SK-N-SH (cell line): ENCODE measurements at regions not wholly inside any gene's neighbourhood (a gene's known extent, or its start where the extent isn't known, plus 50 kb on each side); places are given as distances from the start of the nearest gene placed in this dataset.

Experiments used
- CTCF ChIA-PET: fragments of 300-600, 350-600 bp; formaldehyde crosslinking; extraction: SDS; loops from one replicate; lab custom pipeline; 2021; lab: Yijun Ruan, JAX
- POLR2A ChIA-PET: fragments of 350-600 bp; sonication (Branson Sonifier 250); formaldehyde crosslinking; extraction: SDS; loops from one replicate; lab custom pipeline; 2020; ENCODE audit warnings: antibody characterized with exemption, inconsistent platforms; lab: Yijun Ruan, JAX
- DNase-seq: peaks from one replicate; pipeline ENCODE4 v3.0.0; 2012
- H2AFZ ChIP-seq: fragments of 200-600 bp; sonication (generic); 2 replicates; pipeline ENCODE4 v1.8.1; 2016; ENCODE audit warnings: antibody characterized with exemption, mild to moderate bottlenecking, low read depth
- H3F3A ChIP-seq: fragments of 200-600 bp; sonication (generic); replicated peaks from 2 replicates; pipeline ENCODE3; 2016; ENCODE audit warnings: antibody characterized with exemption, mild to moderate bottlenecking; ENCODE audit not compliant: insufficient read depth
- H3K27ac ChIP-seq, 2 experiments: fragments of 200-500 bp in 1 of 2; fragments of 200-600 bp in 1 of 2; sonication (Bioruptor generic) in 1 of 2; sonication (generic), shearing (Covaris generic) in 1 of 2; 2 replicates each; pipeline versions ENCODE4 v1.5.1 to v1.6.1; 2014 to 2016; ENCODE audit warnings: low read depth in 2 of 2, inconsistent platforms in 1 of 2, low read length in 1 of 2, mild to moderate bottlenecking in 1 of 2, mixed read lengths in 1 of 2
- H3K27me3 ChIP-seq: fragments of 200-600 bp; sonication (generic), shearing (Covaris generic); 2 replicates; pipeline ENCODE4 v1.6.1; 2016; ENCODE audit warnings: mixed run types; ENCODE audit not compliant: insufficient read depth
- H3K36me3 ChIP-seq, 2 experiments: fragments of 200-500 bp in 1 of 2; fragments of 200-600 bp in 1 of 2; sonication (Bioruptor generic) in 1 of 2; sonication (generic) in 1 of 2; replicated peaks in 1 of 2; 2 replicates each; pipeline versions ENCODE3 to v1.5.1; 2014 to 2016; ENCODE audit warnings: low read length in 1 of 2, mild to moderate bottlenecking in 1 of 2; ENCODE audit not compliant: insufficient read depth in 2 of 2, control insufficient read depth in 1 of 2
- H3K4me1 ChIP-seq, 2 experiments: fragments of 200-500 bp in 1 of 2; fragments of 200-600 bp in 1 of 2; sonication (Bioruptor generic) in 1 of 2; sonication (generic), shearing (Covaris generic) in 1 of 2; 2 replicates each; pipeline versions ENCODE4 v1.5.1 to v1.6.1; 2014 to 2016; ENCODE audit warnings: low read depth in 1 of 2, low read length in 1 of 2, mixed run types in 1 of 2; ENCODE audit not compliant: insufficient read depth in 2 of 2, control insufficient read depth in 1 of 2
- H3K4me2 ChIP-seq: fragments of 200-600 bp; sonication (generic), shearing (Covaris generic); 2 replicates; pipeline ENCODE4 v1.6.1; 2017; ENCODE audit warnings: mixed run types
- H3K4me3 ChIP-seq, 2 experiments: fragments of 200-500 bp in 1 of 2; fragments of 200-600 bp in 1 of 2; sonication (Bioruptor generic) in 1 of 2; sonication (generic), shearing (Covaris generic) in 1 of 2; 2 replicates each; pipeline versions ENCODE4 v1.5.1 to v1.8.1; 2014 to 2016; ENCODE audit warnings: low read depth in 2 of 2, inconsistent platforms in 1 of 2, low read length in 1 of 2, mild to moderate bottlenecking in 1 of 2, mixed read lengths in 1 of 2, moderate library complexity in 1 of 2
- H3K79me2 ChIP-seq: fragments of 200-600 bp; sonication (generic); 2 replicates; pipeline ENCODE4 v1.8.1; 2017; ENCODE audit warnings: mild to moderate bottlenecking; ENCODE audit not compliant: insufficient read depth
- H3K9ac ChIP-seq: fragments of 200-600 bp; sonication (generic); 2 replicates; pipeline ENCODE4 v1.6.1; 2017; ENCODE audit warnings: mixed run types
- H3K9me2 ChIP-seq: fragments of 200-600 bp; sonication (generic); 2 replicates; pipeline ENCODE4 v1.6.1; 2017; ENCODE audit warnings: mixed run types
- H3K9me3 ChIP-seq: fragments of 200-600 bp; sonication (generic); 2 replicates; pipeline ENCODE4 v1.6.1; 2017; ENCODE audit warnings: mixed run types, mild to moderate bottlenecking, moderate library complexity
- H4K20me1 ChIP-seq: fragments of 200-600 bp; sonication (generic); 2 replicates; pipeline ENCODE4 v1.6.1; 2017; ENCODE audit warnings: mild to moderate bottlenecking, mixed run types; ENCODE audit not compliant: insufficient read depth
- CHD2 ChIP-seq: fragments of 150-350 bp; IDR thresholded peaks from 2 replicates; pipeline ENCODE4 v1.6.1; 2018; ENCODE audit warnings: low read length; ENCODE audit not compliant: partially characterized antibody
- ELF1 ChIP-seq: IDR thresholded peaks from 2 replicates; pipeline ENCODE4 v1.4.0; 2012
- EZH2phosphoT487 ChIP-seq: fragments of 200-600 bp; sonication (generic); IDR thresholded peaks from 2 replicates; pipeline ENCODE4 v1.6.1; 2017; ENCODE audit warnings: low read depth, mixed run types, mild to moderate bottlenecking, antibody characterized with exemption, moderate library complexity, borderline replicate concordance
- FOSL2 ChIP-seq: IDR thresholded peaks from 2 replicates; pipeline ENCODE4 v1.4.0; 2012; ENCODE audit warnings: low read depth, mild to moderate bottlenecking, moderate library complexity, borderline replicate concordance
- FOXM1 ChIP-seq: IDR thresholded peaks from 2 replicates; pipeline ENCODE4 v1.4.0; 2012; ENCODE audit warnings: low read depth, mild to moderate bottlenecking
- GATA2 ChIP-seq: sonication (generic); formaldehyde crosslinking; IDR thresholded peaks from 2 replicates; pipeline ENCODE4 v1.5.0; 2020; ENCODE audit warnings: mild to moderate bottlenecking, missing genetic modification reagents
- JUND ChIP-seq: IDR thresholded peaks from 2 replicates; pipeline ENCODE4 v1.4.0; 2012
- MEF2A ChIP-seq: IDR thresholded peaks from 2 replicates; pipeline ENCODE4 v1.4.0; 2012; ENCODE audit warnings: low read depth, borderline replicate concordance
- MXI1 ChIP-seq: IDR thresholded peaks from 2 replicates; pipeline ENCODE4 v1.6.1; 2012; ENCODE audit warnings: mild to moderate bottlenecking, low read depth, low read length, improper control_type of control experiment
- NFIC ChIP-seq: IDR thresholded peaks from 2 replicates; pipeline ENCODE4 v1.4.0; 2012; ENCODE audit warnings: borderline replicate concordance
- POLR2AphosphoS5 ChIP-seq: IDR thresholded peaks from 2 replicates; pipeline ENCODE4 v1.6.1; 2012; ENCODE audit warnings: low read depth, low read length
- RAD21 ChIP-seq: IDR thresholded peaks from 2 replicates; pipeline ENCODE4 v1.6.1; 2012; ENCODE audit warnings: mild to moderate bottlenecking, low read length
- RCOR1 ChIP-seq: fragments of 150-350 bp; IDR thresholded peaks from 2 replicates; pipeline ENCODE4 v1.6.1; 2017; ENCODE audit warnings: antibody characterized with exemption, low read length
- RXRA ChIP-seq: IDR thresholded peaks from 2 replicates; pipeline ENCODE4 v1.4.0; 2012; ENCODE audit warnings: low read depth, mild to moderate bottlenecking, borderline replicate concordance
- SMC3 ChIP-seq: IDR thresholded peaks from 2 replicates; pipeline ENCODE4 v1.6.1; 2012; ENCODE audit warnings: low read depth, low read length, improper control_type of control experiment
- TAF1 ChIP-seq: IDR thresholded peaks from 2 replicates; pipeline ENCODE4 v1.6.1; 2012; ENCODE audit warnings: low read depth, mild to moderate bottlenecking, low read length, moderate library complexity, borderline replicate concordance
- TCF12 ChIP-seq: IDR thresholded peaks from 2 replicates; pipeline ENCODE4 v1.4.0; 2012
- TEAD4 ChIP-seq: IDR thresholded peaks from 2 replicates; pipeline ENCODE4 v1.4.0; 2012; ENCODE audit warnings: mild to moderate bottlenecking, borderline replicate concordance; ENCODE audit not compliant: insufficient read depth
- WGBS: methylation state at CpG from one replicate; pipeline ENCODE4 v1.1.6; 2017; ENCODE audit warnings: low lambda C conversion rate; 5-methylcytosine and 5-hydroxymethylcytosine counted together
- TF ChIP-seq, protein P1 (sequence below): IDR thresholded peaks from 2 replicates; pipeline ENCODE4 v1.4.0; 2012; ENCODE audit warnings: low read depth
- TF ChIP-seq, protein P2 (sequence below): IDR thresholded peaks from 2 replicates; pipeline ENCODE4 v1.6.1; 2012; ENCODE audit warnings: mild to moderate bottlenecking, low read depth, low read length, moderate library complexity
- TF ChIP-seq, protein P3 (sequence below): IDR thresholded peaks from 2 replicates; pipeline ENCODE4 v1.4.0; 2012; ENCODE audit warnings: low read depth, borderline replicate concordance
- TF ChIP-seq, protein P4 (sequence below): IDR thresholded peaks from 2 replicates; pipeline ENCODE4 v1.4.0; 2012; ENCODE audit warnings: low read depth, borderline replicate concordance
- TF ChIP-seq, protein P5 (sequence below): fragments of 200-600 bp; sonication (generic); IDR thresholded peaks from 2 replicates; pipeline ENCODE4 v1.6.1; 2017; ENCODE audit warnings: antibody characterized with exemption, mild to moderate bottlenecking, moderate library complexity
- TF ChIP-seq, protein P6 (sequence below): fragments of 150-350 bp; IDR thresholded peaks from 2 replicates; pipeline ENCODE4 v1.6.1; 2017; ENCODE audit warnings: antibody characterized with exemption, low read length, low read depth, borderline replicate concordance
- TF ChIP-seq, protein P7 (sequence below): fragments of 150-350 bp; IDR thresholded peaks from 2 replicates; pipeline ENCODE4 v1.6.1; 2016; ENCODE audit warnings: mild to moderate bottlenecking, low read depth, low read length

DNA sequence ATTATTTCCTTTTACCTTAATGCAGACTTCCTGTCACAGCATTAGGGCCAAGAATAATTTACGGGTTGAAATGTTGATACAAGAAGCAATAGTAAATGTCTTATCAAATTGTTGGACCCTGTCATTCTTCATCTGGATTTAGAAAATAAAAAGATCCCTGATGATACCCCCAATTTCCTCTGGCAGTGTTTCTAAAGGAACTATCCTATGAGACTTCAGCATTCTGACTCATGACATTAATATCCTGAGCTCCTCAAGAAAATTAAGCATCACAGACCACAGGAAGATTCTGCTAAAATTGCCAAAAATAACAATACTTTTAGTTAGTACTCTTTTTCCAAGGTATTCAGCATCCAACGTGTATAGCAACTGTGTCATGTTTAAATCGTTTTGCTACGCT, 490.5 kb upstream of the ANKRD30A start:
- H3K9me2 ChIP-seq: no peaks in the 10 kb centered on the region
- DNase-seq: no peak
- peak overlapping the region; percentile 40 for H3K4me2 ChIP-seq
- 26% methylated on average over 4 of the region's 4 CpGs for WGBS
- H3K4me1 ChIP-seq: peaks cover 0 to 16% of the 10 kb centered on the region in 2 experiments; a peak in 1 of 4 replicates
- no peaks in the 10 kb centered on the region for H3K36me3 ChIP-seq
- no peak overlapping the region for H3K9ac ChIP-seq
- H3K9me3 ChIP-seq: no peaks in the 10 kb centered on the region; the same call in 1 of the 2 replicates
- no peaks in the 10 kb centered on the region for H3K27me3 ChIP-seq
- H3K79me2 ChIP-seq: no peaks in the 10 kb centered on the region
- H2AFZ ChIP-seq: no peak overlapping the region; the same call in 1 of the 2 replicates
- no peak overlapping the region for H3K4me3 ChIP-seq
- peaks cover 21% of the 10 kb centered on the region for H3F3A ChIP-seq
- no peaks in the 10 kb centered on the region for H4K20me1 ChIP-seq
- CTCF ChIA-PET: no interaction called here
- peak overlapping the region in 1 of 2 experiments; percentile 59; a peak in 3 of 4 replicates for H3K27ac ChIP-seq
- POLR2A ChIA-PET: no interaction called here
- TF ChIP-seq FOXM1 (no peak), RCOR1 (no peak), TEAD4 (no peak), TAF1 (no peak), MXI1 (no peak), RAD21 (no peak), GATA2 (CRISPR knock-in tag) (no peak), CHD2 (no peak), POLR2AphosphoS5 (no peak), SMC3 (no peak), RXRA (no peak), FOSL2 (peak; percentile 64; the same call in 1 of the 2 replicates), TCF12 (peak; percentile 79), NFIC (peak; percentile 90), EZH2phosphoT487 (no peak), ELF1 (no peak), MEF2A (0 out of 2 replicates have a peak, but pooled peaks have one; percentile 14), JUND (peak; percentile 80)
- TF ChIP-seq, protein P1, sequence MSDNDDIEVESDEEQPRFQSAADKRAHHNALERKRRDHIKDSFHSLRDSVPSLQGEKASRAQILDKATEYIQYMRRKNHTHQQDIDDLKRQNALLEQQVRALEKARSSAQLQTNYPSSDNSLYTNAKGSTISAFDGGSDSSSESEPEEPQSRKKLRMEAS: no peak
- TF ChIP-seq, protein P2, sequence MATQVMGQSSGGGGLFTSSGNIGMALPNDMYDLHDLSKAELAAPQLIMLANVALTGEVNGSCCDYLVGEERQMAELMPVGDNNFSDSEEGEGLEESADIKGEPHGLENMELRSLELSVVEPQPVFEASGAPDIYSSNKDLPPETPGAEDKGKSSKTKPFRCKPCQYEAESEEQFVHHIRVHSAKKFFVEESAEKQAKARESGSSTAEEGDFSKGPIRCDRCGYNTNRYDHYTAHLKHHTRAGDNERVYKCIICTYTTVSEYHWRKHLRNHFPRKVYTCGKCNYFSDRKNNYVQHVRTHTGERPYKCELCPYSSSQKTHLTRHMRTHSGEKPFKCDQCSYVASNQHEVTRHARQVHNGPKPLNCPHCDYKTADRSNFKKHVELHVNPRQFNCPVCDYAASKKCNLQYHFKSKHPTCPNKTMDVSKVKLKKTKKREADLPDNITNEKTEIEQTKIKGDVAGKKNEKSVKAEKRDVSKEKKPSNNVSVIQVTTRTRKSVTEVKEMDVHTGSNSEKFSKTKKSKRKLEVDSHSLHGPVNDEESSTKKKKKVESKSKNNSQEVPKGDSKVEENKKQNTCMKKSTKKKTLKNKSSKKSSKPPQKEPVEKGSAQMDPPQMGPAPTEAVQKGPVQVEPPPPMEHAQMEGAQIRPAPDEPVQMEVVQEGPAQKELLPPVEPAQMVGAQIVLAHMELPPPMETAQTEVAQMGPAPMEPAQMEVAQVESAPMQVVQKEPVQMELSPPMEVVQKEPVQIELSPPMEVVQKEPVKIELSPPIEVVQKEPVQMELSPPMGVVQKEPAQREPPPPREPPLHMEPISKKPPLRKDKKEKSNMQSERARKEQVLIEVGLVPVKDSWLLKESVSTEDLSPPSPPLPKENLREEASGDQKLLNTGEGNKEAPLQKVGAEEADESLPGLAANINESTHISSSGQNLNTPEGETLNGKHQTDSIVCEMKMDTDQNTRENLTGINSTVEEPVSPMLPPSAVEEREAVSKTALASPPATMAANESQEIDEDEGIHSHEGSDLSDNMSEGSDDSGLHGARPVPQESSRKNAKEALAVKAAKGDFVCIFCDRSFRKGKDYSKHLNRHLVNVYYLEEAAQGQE: no peak
- TF ChIP-seq, protein P3, sequence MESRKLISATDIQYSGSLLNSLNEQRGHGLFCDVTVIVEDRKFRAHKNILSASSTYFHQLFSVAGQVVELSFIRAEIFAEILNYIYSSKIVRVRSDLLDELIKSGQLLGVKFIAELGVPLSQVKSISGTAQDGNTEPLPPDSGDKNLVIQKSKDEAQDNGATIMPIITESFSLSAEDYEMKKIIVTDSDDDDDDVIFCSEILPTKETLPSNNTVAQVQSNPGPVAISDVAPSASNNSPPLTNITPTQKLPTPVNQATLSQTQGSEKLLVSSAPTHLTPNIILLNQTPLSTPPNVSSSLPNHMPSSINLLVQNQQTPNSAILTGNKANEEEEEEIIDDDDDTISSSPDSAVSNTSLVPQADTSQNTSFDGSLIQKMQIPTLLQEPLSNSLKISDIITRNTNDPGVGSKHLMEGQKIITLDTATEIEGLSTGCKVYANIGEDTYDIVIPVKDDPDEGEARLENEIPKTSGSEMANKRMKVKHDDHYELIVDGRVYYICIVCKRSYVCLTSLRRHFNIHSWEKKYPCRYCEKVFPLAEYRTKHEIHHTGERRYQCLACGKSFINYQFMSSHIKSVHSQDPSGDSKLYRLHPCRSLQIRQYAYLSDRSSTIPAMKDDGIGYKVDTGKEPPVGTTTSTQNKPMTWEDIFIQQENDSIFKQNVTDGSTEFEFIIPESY: no peak
- TF ChIP-seq, protein P4, sequence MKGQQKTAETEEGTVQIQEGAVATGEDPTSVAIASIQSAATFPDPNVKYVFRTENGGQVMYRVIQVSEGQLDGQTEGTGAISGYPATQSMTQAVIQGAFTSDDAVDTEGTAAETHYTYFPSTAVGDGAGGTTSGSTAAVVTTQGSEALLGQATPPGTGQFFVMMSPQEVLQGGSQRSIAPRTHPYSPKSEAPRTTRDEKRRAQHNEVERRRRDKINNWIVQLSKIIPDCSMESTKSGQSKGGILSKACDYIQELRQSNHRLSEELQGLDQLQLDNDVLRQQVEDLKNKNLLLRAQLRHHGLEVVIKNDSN: no peak
- TF ChIP-seq, protein P5, sequence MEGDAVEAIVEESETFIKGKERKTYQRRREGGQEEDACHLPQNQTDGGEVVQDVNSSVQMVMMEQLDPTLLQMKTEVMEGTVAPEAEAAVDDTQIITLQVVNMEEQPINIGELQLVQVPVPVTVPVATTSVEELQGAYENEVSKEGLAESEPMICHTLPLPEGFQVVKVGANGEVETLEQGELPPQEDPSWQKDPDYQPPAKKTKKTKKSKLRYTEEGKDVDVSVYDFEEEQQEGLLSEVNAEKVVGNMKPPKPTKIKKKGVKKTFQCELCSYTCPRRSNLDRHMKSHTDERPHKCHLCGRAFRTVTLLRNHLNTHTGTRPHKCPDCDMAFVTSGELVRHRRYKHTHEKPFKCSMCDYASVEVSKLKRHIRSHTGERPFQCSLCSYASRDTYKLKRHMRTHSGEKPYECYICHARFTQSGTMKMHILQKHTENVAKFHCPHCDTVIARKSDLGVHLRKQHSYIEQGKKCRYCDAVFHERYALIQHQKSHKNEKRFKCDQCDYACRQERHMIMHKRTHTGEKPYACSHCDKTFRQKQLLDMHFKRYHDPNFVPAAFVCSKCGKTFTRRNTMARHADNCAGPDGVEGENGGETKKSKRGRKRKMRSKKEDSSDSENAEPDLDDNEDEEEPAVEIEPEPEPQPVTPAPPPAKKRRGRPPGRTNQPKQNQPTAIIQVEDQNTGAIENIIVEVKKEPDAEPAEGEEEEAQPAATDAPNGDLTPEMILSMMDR: no peak
- TF ChIP-seq, protein P6, sequence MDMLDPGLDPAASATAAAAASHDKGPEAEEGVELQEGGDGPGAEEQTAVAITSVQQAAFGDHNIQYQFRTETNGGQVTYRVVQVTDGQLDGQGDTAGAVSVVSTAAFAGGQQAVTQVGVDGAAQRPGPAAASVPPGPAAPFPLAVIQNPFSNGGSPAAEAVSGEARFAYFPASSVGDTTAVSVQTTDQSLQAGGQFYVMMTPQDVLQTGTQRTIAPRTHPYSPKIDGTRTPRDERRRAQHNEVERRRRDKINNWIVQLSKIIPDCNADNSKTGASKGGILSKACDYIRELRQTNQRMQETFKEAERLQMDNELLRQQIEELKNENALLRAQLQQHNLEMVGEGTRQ: no peak
- TF ChIP-seq, protein P7, sequence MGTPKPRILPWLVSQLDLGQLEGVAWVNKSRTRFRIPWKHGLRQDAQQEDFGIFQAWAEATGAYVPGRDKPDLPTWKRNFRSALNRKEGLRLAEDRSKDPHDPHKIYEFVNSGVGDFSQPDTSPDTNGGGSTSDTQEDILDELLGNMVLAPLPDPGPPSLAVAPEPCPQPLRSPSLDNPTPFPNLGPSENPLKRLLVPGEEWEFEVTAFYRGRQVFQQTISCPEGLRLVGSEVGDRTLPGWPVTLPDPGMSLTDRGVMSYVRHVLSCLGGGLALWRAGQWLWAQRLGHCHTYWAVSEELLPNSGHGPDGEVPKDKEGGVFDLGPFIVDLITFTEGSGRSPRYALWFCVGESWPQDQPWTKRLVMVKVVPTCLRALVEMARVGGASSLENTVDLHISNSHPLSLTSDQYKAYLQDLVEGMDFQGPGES: no peak
